Prostate gland (tissue), 2 donors: ENCODE measurements at regions not wholly inside any gene's neighbourhood (a gene's known extent, or its start where the extent isn't known, plus 50 kb on each side); places are given as distances from the start of the nearest gene placed in this dataset.

Experiments used
- CTCF ChIP-seq, 4 experiments: fragments of 200-600 bp in 2 of 4; fragments of 450-650 bp in 2 of 4; sonication (generic) in 2 of 4; IDR thresholded peaks; 1 replicate in 3 of 4; 2 replicates in 1 of 4; pipeline ENCODE4 v1.5.1; 2016 to 2019; ENCODE audit warnings: antibody characterized with exemption in 4 of 4, mild to moderate bottlenecking in 2 of 4, moderate library complexity in 2 of 4
- POLR2A ChIP-seq: fragments of 450-650 bp; IDR thresholded peaks from one replicate; pipeline ENCODE4 v1.6.1; 2016; ENCODE audit warnings: antibody characterized with exemption, mild to moderate bottlenecking

- TF ChIP-seq CTCF (IDR thresholded peaks at IDR 0.05) (no peak), POLR2A (no peak)
Measured at GRCh38 chr14:76957224-76957891, 71.2 kb downstream of the IRF2BPL start.
